H1 (cell line): ENCODE measurements at regions not wholly inside any gene's neighbourhood (a gene's known extent, or its start where the extent isn't known, plus 50 kb on each side); places are given as distances from the start of the nearest gene placed in this dataset.
A peak's percentile ranks its signal among the peaks of the same experiment; 100 is the strongest.

Experiments used
- ASH2L ChIP-seq: fragments of 200-600, 300-600 bp; sonication (generic); IDR thresholded peaks from one replicate; pipeline ENCODE4 v1.7.1; 2017; ENCODE audit warnings: low read length
- CBX8 ChIP-seq: fragments of 300-800, 300-1000 bp; sonication (generic); IDR thresholded peaks from 2 replicates; pipeline ENCODE4 v1.7.1; 2016; ENCODE audit warnings: low read depth, low read length, borderline replicate concordance
- MAX ChIP-seq: IDR thresholded peaks from 2 replicates; pipeline ENCODE4 v1.6.1; 2012; ENCODE audit warnings: inconsistent platforms
- RAD21 ChIP-seq, 2 experiments: IDR thresholded peaks in 1 of 2; conservative IDR thresholded peaks in 1 of 2; 2 replicates each; pipeline ENCODE4 v1.6.1; 2011; ENCODE audit warnings: low read depth in 2 of 2, low read length in 2 of 2, improper control_type of control experiment in 1 of 2, inconsistent platforms in 1 of 2, mild to moderate bottlenecking in 1 of 2, moderate library complexity in 1 of 2
- SIN3A ChIP-seq, 2 experiments: IDR thresholded peaks in 1 of 2; conservative IDR thresholded peaks in 1 of 2; 2 replicates each; pipeline ENCODE4 v1.6.1; 2011 to 2012; ENCODE audit warnings: low read length in 2 of 2, improper control_type of control experiment in 1 of 2, low read depth in 1 of 2, mild to moderate bottlenecking in 1 of 2
- TF ChIP-seq, protein P1 (sequence below): fragments of 300-600 bp; sonication (generic); IDR thresholded peaks from 2 replicates; pipeline ENCODE4 v1.7.1; 2012; ENCODE audit warnings: low read length, moderate library complexity, mild to moderate bottlenecking, inconsistent platforms; ENCODE audit not compliant: insufficient replicate concordance
- TF ChIP-seq, protein P2 (sequence below): IDR thresholded peaks from 2 replicates; pipeline ENCODE4 v1.6.1; 2012; ENCODE audit warnings: low read length, inconsistent platforms

DNA sequence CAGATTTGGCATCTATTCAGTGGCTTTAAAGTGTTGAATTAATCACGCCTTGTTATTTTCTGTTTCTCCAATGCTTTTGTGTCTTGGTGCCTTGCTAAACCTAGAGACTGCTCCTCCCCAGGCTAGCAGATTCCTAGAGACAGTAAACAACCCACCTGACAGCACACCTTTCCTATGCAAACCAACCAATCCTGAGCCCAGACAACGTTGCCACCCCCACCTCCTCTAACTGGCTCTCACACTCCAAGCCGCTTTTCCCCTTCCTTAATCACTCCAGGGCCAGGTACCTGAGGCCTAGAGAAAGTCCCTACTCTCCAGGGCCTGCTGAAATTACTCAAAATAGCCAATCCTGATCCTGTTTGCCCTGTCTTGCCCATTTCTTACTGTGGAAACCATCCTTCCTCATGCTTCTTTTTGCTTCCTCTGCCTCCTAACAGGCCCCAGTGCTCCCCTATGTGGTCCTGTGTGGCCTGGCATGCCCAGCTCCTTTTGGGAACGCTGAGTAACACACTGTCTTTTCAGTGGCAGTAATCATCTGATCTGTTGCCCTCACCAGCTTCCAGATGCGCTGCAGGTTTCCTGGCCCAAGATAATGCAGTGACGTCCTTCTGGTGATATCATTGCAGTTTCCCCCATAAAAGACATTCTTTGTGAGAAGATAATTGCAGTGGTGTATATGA is 53.4 kb downstream of the GAS1 start (continued):
- TF ChIP-seq, protein P1, sequence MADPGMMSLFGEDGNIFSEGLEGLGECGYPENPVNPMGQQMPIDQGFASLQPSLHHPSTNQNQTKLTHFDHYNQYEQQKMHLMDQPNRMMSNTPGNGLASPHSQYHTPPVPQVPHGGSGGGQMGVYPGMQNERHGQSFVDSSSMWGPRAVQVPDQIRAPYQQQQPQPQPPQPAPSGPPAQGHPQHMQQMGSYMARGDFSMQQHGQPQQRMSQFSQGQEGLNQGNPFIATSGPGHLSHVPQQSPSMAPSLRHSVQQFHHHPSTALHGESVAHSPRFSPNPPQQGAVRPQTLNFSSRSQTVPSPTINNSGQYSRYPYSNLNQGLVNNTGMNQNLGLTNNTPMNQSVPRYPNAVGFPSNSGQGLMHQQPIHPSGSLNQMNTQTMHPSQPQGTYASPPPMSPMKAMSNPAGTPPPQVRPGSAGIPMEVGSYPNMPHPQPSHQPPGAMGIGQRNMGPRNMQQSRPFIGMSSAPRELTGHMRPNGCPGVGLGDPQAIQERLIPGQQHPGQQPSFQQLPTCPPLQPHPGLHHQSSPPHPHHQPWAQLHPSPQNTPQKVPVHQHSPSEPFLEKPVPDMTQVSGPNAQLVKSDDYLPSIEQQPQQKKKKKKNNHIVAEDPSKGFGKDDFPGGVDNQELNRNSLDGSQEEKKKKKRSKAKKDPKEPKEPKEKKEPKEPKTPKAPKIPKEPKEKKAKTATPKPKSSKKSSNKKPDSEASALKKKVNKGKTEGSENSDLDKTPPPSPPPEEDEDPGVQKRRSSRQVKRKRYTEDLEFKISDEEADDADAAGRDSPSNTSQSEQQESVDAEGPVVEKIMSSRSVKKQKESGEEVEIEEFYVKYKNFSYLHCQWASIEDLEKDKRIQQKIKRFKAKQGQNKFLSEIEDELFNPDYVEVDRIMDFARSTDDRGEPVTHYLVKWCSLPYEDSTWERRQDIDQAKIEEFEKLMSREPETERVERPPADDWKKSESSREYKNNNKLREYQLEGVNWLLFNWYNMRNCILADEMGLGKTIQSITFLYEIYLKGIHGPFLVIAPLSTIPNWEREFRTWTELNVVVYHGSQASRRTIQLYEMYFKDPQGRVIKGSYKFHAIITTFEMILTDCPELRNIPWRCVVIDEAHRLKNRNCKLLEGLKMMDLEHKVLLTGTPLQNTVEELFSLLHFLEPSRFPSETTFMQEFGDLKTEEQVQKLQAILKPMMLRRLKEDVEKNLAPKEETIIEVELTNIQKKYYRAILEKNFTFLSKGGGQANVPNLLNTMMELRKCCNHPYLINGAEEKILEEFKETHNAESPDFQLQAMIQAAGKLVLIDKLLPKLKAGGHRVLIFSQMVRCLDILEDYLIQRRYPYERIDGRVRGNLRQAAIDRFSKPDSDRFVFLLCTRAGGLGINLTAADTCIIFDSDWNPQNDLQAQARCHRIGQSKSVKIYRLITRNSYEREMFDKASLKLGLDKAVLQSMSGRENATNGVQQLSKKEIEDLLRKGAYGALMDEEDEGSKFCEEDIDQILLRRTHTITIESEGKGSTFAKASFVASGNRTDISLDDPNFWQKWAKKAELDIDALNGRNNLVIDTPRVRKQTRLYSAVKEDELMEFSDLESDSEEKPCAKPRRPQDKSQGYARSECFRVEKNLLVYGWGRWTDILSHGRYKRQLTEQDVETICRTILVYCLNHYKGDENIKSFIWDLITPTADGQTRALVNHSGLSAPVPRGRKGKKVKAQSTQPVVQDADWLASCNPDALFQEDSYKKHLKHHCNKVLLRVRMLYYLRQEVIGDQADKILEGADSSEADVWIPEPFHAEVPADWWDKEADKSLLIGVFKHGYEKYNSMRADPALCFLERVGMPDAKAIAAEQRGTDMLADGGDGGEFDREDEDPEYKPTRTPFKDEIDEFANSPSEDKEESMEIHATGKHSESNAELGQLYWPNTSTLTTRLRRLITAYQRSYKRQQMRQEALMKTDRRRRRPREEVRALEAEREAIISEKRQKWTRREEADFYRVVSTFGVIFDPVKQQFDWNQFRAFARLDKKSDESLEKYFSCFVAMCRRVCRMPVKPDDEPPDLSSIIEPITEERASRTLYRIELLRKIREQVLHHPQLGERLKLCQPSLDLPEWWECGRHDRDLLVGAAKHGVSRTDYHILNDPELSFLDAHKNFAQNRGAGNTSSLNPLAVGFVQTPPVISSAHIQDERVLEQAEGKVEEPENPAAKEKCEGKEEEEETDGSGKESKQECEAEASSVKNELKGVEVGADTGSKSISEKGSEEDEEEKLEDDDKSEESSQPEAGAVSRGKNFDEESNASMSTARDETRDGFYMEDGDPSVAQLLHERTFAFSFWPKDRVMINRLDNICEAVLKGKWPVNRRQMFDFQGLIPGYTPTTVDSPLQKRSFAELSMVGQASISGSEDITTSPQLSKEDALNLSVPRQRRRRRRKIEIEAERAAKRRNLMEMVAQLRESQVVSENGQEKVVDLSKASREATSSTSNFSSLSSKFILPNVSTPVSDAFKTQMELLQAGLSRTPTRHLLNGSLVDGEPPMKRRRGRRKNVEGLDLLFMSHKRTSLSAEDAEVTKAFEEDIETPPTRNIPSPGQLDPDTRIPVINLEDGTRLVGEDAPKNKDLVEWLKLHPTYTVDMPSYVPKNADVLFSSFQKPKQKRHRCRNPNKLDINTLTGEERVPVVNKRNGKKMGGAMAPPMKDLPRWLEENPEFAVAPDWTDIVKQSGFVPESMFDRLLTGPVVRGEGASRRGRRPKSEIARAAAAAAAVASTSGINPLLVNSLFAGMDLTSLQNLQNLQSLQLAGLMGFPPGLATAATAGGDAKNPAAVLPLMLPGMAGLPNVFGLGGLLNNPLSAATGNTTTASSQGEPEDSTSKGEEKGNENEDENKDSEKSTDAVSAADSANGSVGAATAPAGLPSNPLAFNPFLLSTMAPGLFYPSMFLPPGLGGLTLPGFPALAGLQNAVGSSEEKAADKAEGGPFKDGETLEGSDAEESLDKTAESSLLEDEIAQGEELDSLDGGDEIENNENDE = no peak
- 0 out of 4 replicates have a peak, but pooled peaks of 1 of the 2 experiments have one; percentile 4 for TF ChIP-seq SIN3A (conservative IDR thresholded peaks at IDR 0.05 in 1 of 2, IDR thresholded peaks at IDR 0.05 in 1 of 2; ENCODE audit: low read depth in 1 of 2, low read length in 2 of 2)
- TF ChIP-seq RAD21 (IDR thresholded peaks at IDR 0.05 in 1 of 2, conservative IDR thresholded peaks at IDR 0.05 in 1 of 2; ENCODE audit: low read depth in 2 of 2, low read length in 2 of 2) = peak; percentile 61 to 68
- peak; percentile 49 for TF ChIP-seq ASH2L
- TF ChIP-seq CBX8 = no peak
- TF ChIP-seq, protein P2, sequence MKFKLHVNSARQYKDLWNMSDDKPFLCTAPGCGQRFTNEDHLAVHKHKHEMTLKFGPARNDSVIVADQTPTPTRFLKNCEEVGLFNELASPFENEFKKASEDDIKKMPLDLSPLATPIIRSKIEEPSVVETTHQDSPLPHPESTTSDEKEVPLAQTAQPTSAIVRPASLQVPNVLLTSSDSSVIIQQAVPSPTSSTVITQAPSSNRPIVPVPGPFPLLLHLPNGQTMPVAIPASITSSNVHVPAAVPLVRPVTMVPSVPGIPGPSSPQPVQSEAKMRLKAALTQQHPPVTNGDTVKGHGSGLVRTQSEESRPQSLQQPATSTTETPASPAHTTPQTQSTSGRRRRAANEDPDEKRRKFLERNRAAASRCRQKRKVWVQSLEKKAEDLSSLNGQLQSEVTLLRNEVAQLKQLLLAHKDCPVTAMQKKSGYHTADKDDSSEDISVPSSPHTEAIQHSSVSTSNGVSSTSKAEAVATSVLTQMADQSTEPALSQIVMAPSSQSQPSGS = no peak
- peak; percentile 35; the same call in 1 of the 2 replicates for TF ChIP-seq MAX
